GM12874 (cell line): ENCODE measurements at regions not wholly inside any gene's neighbourhood (a gene's known extent, or its start where the extent isn't known, plus 50 kb on each side); places are given as distances from the start of the nearest gene placed in this dataset.

ENCODE experiments used
- CTCF ChIP-seq: IDR thresholded peaks from 2 replicates; pipeline ENCODE4 v1.5.1; 2011; ENCODE audit warnings: low read depth, mild to moderate bottlenecking, control low read depth, low read length, moderate library complexity; ENCODE audit not compliant: insufficient read depth

GRCh38 chr1:194917769-194918168, 1690.5 kb downstream of the KCNT2 start:
- TF ChIP-seq CTCF = no peak

GRCh38 chr1:194908643-194909042, 1699.6 kb downstream of the KCNT2 start:
- no peak for TF ChIP-seq CTCF

GRCh38 chr1:194903524-194903923, 1704.7 kb downstream of the KCNT2 start:
- TF ChIP-seq CTCF = no peak

- no peak for TF ChIP-seq CTCF
These were observed 1702.9 kb upstream of the B3GALT2 start for GRCh38 chr1:194889310-194889709.

GRCh38 chr1:194870860-194871259, 1684.4 kb upstream of the B3GALT2 start:
- TF ChIP-seq CTCF = no peak

GRCh38 chr1:194866153-194866552, 1679.7 kb upstream of the B3GALT2 start:
- no peak for TF ChIP-seq CTCF

GRCh38 chr1:194865383-194865782, 1679.0 kb upstream of the B3GALT2 start:
- TF ChIP-seq CTCF = no peak

GRCh38 chr1:194862129-194862528, 1675.7 kb upstream of the B3GALT2 start:
- TF ChIP-seq CTCF = no peak
